SK-N-SH treated with all-trans-retinoic acid at 6 μM for 48 hours (cell line): ENCODE measurements at regions not wholly inside any gene's neighbourhood (a gene's known extent, or its start where the extent isn't known, plus 50 kb on each side); places are given as distances from the start of the nearest gene placed in this dataset.

ENCODE experiments used
- ATAC-seq: fragments of 200-7000 bp; cut with Tn5 transposase; 3 replicates; pipeline ENCODE4 v1.9.1; 2020; ENCODE audit warnings: mild to moderate bottlenecking, moderate library complexity
- ARNTL ChIP-seq: fragments of 450-650 bp; formaldehyde crosslinking; IDR thresholded peaks from 2 replicates; pipeline ENCODE4 v1.5.0; 2020; ENCODE audit warnings: low read depth, mild to moderate bottlenecking, moderate library complexity, borderline replicate concordance
- BACH2 ChIP-seq: fragments of 250-450 bp; sonication (Bioruptor Pico); IDR thresholded peaks from 2 replicates; pipeline ENCODE4 v1.9.0; 2021; ENCODE audit warnings: mild to moderate bottlenecking, borderline replicate concordance
- CREB5 ChIP-seq: fragments of 250-450 bp; sonication (Bioruptor Pico); IDR thresholded peaks from 2 replicates; pipeline ENCODE4 v1.5.1; 2020; ENCODE audit warnings: low read depth, mild to moderate bottlenecking, moderate library complexity
- CSDC2 ChIP-seq: fragments of 250-450 bp; sonication (Bioruptor Pico); IDR thresholded peaks from 2 replicates; pipeline ENCODE4 v1.5.0; 2020; ENCODE audit warnings: mild to moderate bottlenecking, moderate library complexity
- ESRRG ChIP-seq: fragments of 250-450 bp; sonication (Bioruptor Pico); IDR thresholded peaks from 2 replicates; pipeline ENCODE4 v1.6.1; 2021; ENCODE audit warnings: mild to moderate bottlenecking
- GLIS3 ChIP-seq: fragments of 250-450 bp; sonication (Bioruptor Pico); IDR thresholded peaks from 2 replicates; pipeline ENCODE4 v1.5.0; 2020; ENCODE audit warnings: mild to moderate bottlenecking, moderate library complexity
- ISL1 ChIP-seq: fragments of 250-450 bp; sonication (Bioruptor Pico); IDR thresholded peaks from 2 replicates; pipeline ENCODE4 v2.1.2; 2022; ENCODE audit warnings: mild to moderate bottlenecking, moderate library complexity
- OSR1 ChIP-seq: fragments of 250-450 bp; sonication (Bioruptor Pico); IDR thresholded peaks from 2 replicates; pipeline ENCODE4 v1.8.0; 2022; ENCODE audit warnings: moderate library complexity, mild to moderate bottlenecking, inconsistent platforms
- PPARA ChIP-seq: fragments of 250-450 bp; sonication (Bioruptor Pico); IDR thresholded peaks from 2 replicates; pipeline ENCODE4 v1.5.0; 2020; ENCODE audit warnings: mild to moderate bottlenecking, borderline replicate concordance
- RARB ChIP-seq: fragments of 250-450 bp; sonication (Bioruptor Pico); IDR thresholded peaks from 2 replicates; pipeline ENCODE4 v1.8.0; 2021; ENCODE audit warnings: mild to moderate bottlenecking, moderate library complexity
- SNAI2 ChIP-seq: fragments of 250-450 bp; sonication (Bioruptor Pico); IDR thresholded peaks from 2 replicates; pipeline ENCODE4 v1.5.0; 2020; ENCODE audit warnings: mild to moderate bottlenecking, moderate library complexity
- TCF4 ChIP-seq: fragments of 250-450 bp; sonication (Bioruptor Pico); IDR thresholded peaks from 2 replicates; pipeline ENCODE4 v1.8.0; 2021; ENCODE audit warnings: mild to moderate bottlenecking, moderate library complexity, borderline replicate concordance
- TOX ChIP-seq: fragments of 250-450 bp; sonication (Bioruptor Pico); IDR thresholded peaks from 2 replicates; pipeline ENCODE4 v1.8.0; 2021; ENCODE audit warnings: mild to moderate bottlenecking, moderate library complexity, borderline replicate concordance
- ZC3H10 ChIP-seq: fragments of 250-450 bp; sonication (Bioruptor Pico); IDR thresholded peaks from 2 replicates; pipeline ENCODE4 v1.5.1; 2021; ENCODE audit warnings: mild to moderate bottlenecking, moderate library complexity
- ZFP3 ChIP-seq: fragments of 250-450 bp; sonication (Bioruptor Pico); IDR thresholded peaks from 2 replicates; pipeline ENCODE4 v1.5.0; 2020; ENCODE audit warnings: mild to moderate bottlenecking, moderate library complexity
- ZFP30 ChIP-seq: fragments of 450-650 bp; formaldehyde crosslinking; IDR thresholded peaks from 2 replicates; pipeline ENCODE4 v1.5.0; 2022; ENCODE audit warnings: mild to moderate bottlenecking, moderate library complexity
- ZNF565 ChIP-seq: fragments of 450-650 bp; formaldehyde crosslinking; conservative IDR thresholded peaks from 2 replicates; pipeline ENCODE4 v1.5.0; 2020; ENCODE audit warnings: low read depth, mild to moderate bottlenecking, moderate library complexity
- ZNF70 ChIP-seq: fragments of 450-650 bp; formaldehyde crosslinking; IDR thresholded peaks from 2 replicates; pipeline ENCODE4 v1.5.0; 2020; ENCODE audit warnings: mild to moderate bottlenecking, moderate library complexity
- ZNF8 ChIP-seq: fragments of 450-650 bp; formaldehyde crosslinking; IDR thresholded peaks from 2 replicates; pipeline ENCODE4 v1.5.0; 2020; ENCODE audit warnings: mild to moderate bottlenecking, moderate library complexity
- TF ChIP-seq, protein P1 (sequence below): fragments of 250-450 bp; sonication (Bioruptor Pico); IDR thresholded peaks from 2 replicates; pipeline ENCODE4 v1.8.0; 2020; ENCODE audit warnings: mild to moderate bottlenecking, moderate library complexity, borderline replicate concordance
- TF ChIP-seq, protein P2 (sequence below): fragments of 250-450 bp; sonication (Bioruptor Pico); IDR thresholded peaks from 2 replicates; pipeline ENCODE4 v1.5.1; 2021; ENCODE audit warnings: mild to moderate bottlenecking, moderate library complexity
- TF ChIP-seq, protein P3 (sequence below): fragments of 250-450 bp; sonication (Bioruptor Pico); IDR thresholded peaks from 2 replicates; pipeline ENCODE4 v1.5.0; 2020; ENCODE audit warnings: mild to moderate bottlenecking, moderate library complexity

GRCh38 chr12:127383281-127383680 is 883.7 kb upstream of the TMEM132C start:
- TF ChIP-seq, protein P1, sequence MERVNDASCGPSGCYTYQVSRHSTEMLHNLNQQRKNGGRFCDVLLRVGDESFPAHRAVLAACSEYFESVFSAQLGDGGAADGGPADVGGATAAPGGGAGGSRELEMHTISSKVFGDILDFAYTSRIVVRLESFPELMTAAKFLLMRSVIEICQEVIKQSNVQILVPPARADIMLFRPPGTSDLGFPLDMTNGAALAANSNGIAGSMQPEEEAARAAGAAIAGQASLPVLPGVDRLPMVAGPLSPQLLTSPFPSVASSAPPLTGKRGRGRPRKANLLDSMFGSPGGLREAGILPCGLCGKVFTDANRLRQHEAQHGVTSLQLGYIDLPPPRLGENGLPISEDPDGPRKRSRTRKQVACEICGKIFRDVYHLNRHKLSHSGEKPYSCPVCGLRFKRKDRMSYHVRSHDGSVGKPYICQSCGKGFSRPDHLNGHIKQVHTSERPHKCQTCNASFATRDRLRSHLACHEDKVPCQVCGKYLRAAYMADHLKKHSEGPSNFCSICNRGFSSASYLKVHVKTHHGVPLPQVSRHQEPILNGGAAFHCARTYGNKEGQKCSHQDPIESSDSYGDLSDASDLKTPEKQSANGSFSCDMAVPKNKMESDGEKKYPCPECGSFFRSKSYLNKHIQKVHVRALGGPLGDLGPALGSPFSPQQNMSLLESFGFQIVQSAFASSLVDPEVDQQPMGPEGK (CRISPR knock-in tag) = no peak
- TF ChIP-seq TOX (no peak), PPARA (CRISPR knock-in tag) (no peak), ZNF70 (no peak), RARB (CRISPR knock-in tag) (no peak), SNAI2 (CRISPR knock-in tag) (no peak), CSDC2 (CRISPR knock-in tag) (no peak), ARNTL (CRISPR knock-in tag) (no peak), ZFP30 (no peak), ZNF8 (CRISPR knock-in tag) (no peak), OSR1 (CRISPR knock-in tag) (no peak), GLIS3 (CRISPR knock-in tag) (no peak), ZNF565 (CRISPR knock-in tag) (no peak), BACH2 (CRISPR knock-in tag) (no peak), ZFP3 (no peak)
- TF ChIP-seq, protein P2, sequence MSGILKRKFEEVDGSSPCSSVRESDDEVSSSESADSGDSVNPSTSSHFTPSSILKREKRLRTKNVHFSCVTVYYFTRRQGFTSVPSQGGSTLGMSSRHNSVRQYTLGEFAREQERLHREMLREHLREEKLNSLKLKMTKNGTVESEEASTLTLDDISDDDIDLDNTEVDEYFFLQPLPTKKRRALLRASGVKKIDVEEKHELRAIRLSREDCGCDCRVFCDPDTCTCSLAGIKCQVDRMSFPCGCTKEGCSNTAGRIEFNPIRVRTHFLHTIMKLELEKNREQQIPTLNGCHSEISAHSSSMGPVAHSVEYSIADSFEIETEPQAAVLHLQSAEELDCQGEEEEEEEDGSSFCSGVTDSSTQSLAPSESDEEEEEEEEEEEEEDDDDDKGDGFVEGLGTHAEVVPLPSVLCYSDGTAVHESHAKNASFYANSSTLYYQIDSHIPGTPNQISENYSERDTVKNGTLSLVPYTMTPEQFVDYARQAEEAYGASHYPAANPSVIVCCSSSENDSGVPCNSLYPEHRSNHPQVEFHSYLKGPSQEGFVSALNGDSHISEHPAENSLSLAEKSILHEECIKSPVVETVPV = no peak
- TF ChIP-seq, protein P3, sequence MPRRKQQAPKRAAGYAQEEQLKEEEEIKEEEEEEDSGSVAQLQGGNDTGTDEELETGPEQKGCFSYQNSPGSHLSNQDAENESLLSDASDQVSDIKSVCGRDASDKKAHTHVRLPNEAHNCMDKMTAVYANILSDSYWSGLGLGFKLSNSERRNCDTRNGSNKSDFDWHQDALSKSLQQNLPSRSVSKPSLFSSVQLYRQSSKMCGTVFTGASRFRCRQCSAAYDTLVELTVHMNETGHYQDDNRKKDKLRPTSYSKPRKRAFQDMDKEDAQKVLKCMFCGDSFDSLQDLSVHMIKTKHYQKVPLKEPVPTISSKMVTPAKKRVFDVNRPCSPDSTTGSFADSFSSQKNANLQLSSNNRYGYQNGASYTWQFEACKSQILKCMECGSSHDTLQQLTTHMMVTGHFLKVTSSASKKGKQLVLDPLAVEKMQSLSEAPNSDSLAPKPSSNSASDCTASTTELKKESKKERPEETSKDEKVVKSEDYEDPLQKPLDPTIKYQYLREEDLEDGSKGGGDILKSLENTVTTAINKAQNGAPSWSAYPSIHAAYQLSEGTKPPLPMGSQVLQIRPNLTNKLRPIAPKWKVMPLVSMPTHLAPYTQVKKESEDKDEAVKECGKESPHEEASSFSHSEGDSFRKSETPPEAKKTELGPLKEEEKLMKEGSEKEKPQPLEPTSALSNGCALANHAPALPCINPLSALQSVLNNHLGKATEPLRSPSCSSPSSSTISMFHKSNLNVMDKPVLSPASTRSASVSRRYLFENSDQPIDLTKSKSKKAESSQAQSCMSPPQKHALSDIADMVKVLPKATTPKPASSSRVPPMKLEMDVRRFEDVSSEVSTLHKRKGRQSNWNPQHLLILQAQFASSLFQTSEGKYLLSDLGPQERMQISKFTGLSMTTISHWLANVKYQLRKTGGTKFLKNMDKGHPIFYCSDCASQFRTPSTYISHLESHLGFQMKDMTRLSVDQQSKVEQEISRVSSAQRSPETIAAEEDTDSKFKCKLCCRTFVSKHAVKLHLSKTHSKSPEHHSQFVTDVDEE (CRISPR knock-in tag) = no peak
- no peak for ATAC-seq

DNA sequence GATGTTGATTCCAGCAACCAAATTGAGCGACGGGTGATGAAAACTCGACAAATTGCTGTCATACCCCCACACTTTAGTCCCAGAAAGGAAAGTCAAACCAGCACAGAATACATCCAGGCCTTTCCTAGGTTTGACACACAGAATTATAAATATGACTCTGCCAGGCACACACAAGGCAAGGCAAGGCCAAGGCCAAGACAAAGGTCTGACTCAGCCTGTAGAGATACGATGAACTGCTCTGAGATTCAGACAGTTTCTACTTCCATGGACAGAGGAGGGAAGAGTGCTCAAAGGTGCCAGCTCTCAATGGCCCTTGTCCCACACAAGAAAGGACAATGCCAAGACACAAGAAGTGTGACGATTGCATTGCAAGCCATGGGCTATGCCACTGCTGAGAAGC is 880.2 kb upstream of the TMEM132C start:
- no peak for TF ChIP-seq ESRRG (CRISPR knock-in tag)
- TF ChIP-seq CSDC2 (CRISPR knock-in tag) = no peak
- no peak for TF ChIP-seq ZNF565 (CRISPR knock-in tag)
- TF ChIP-seq ISL1 (CRISPR knock-in tag) = no peak
- no peak for TF ChIP-seq TCF4
- no peak for TF ChIP-seq ZFP3
- TF ChIP-seq OSR1 (CRISPR knock-in tag) = no peak
- TF ChIP-seq BACH2 (CRISPR knock-in tag) = no peak
- no peak for TF ChIP-seq ARNTL (CRISPR knock-in tag)
- no peak for TF ChIP-seq SNAI2 (CRISPR knock-in tag)
- TF ChIP-seq CREB5 = no peak
- TF ChIP-seq, protein P3 (CRISPR knock-in tag) = no peak
- no peak for TF ChIP-seq PPARA (CRISPR knock-in tag)
- no peak for TF ChIP-seq ZC3H10 (CRISPR knock-in tag)
- TF ChIP-seq, protein P2 = no peak
- TF ChIP-seq, all 23 proteins: peak for 0
- ATAC-seq = no peak
